HepG2 (cell line): ENCODE measurements at regions not wholly inside any gene's neighbourhood (a gene's known extent, or its start where the extent isn't known, plus 50 kb on each side); places are given as distances from the start of the nearest gene placed in this dataset.

ENCODE experiments used
- ATAC-seq: fragments of 200-7000 bp; cut with Tn5 transposase; 3 replicates; pipeline ENCODE4 v1.9.1; 2020; ENCODE audit warnings: mild to moderate bottlenecking, moderate library complexity
- BruUV-seq: library from RNA; stranded (reverse); fragments of 400-500 nt; replicated peaks from 2 replicates; lab custom pipeline; 2021; lab: Mats Ljungman, UMichigan
- CTCF ChIA-PET: fragments of 300-600 bp; formaldehyde crosslinking; extraction: SDS; loops from one replicate; lab custom pipeline; 2021; ENCODE audit warnings: low total read pairs, inconsistent platforms, low intra/inter-chr PET ratio; lab: Yijun Ruan, JAX
- POLR2A ChIA-PET: fragments of 350-600 bp; sonication (Branson Sonifier 250); formaldehyde crosslinking; loops from one replicate; lab custom pipeline; 2020; ENCODE audit warnings: antibody characterized with exemption, inconsistent platforms; lab: Yijun Ruan, JAX
- DNase-seq: peaks from one replicate; pipeline ENCODE4 v3.0.0-alpha.2; 2015; ENCODE audit warnings: low spot score
- FAIRE-seq: peaks from 3 replicates; lab custom pipeline; 2011; peaks lifted over from hg19 to GRCh38; lab: Jason Lieb, UNC
- H2AFZ ChIP-seq: one replicate; pipeline ENCODE4 v1.6.1; 2011; ENCODE audit warnings: low read length, inconsistent platforms
- H3K27ac ChIP-seq: fragments of 300-600 bp; 3 replicates; pipeline ENCODE4 v1.8.0; 2011; ENCODE audit warnings: mixed run types, mild to moderate bottlenecking, mixed read lengths, low read length, inconsistent platforms; ENCODE audit not compliant: insufficient read depth; ENCODE audit errors: extremely low read length
- H3K27me3 ChIP-seq, 2 experiments: fragments of 200-600 bp in 1 of 2; 2 replicates in 1 of 2; 3 replicates in 1 of 2; pipeline versions ENCODE4 v1.6.0 to v1.8.0; 2011; ENCODE audit warnings: low read length in 2 of 2, mild to moderate bottlenecking in 2 of 2, moderate library complexity in 2 of 2, inconsistent platforms in 1 of 2; ENCODE audit not compliant: insufficient read depth in 2 of 2, control insufficient read depth in 1 of 2
- H3K36me3 ChIP-seq, 2 experiments: fragments of 200-600 bp in 1 of 2; replicated peaks in 1 of 2; 2 replicates in 1 of 2; 3 replicates in 1 of 2; pipeline versions ENCODE4 v1.5.1 to v1.8.0; 2011; ENCODE audit warnings: low read length in 2 of 2, inconsistent platforms in 1 of 2; ENCODE audit not compliant: insufficient read depth in 2 of 2, control insufficient read depth in 1 of 2
- H3K4me1 ChIP-seq: 2 replicates; pipeline ENCODE4 v1.5.1; 2012; ENCODE audit warnings: low read length, inconsistent platforms; ENCODE audit not compliant: insufficient read depth
- H3K4me2 ChIP-seq: 2 replicates; pipeline ENCODE4 v1.6.0; 2011; ENCODE audit warnings: low read depth, low read length, inconsistent platforms
- H3K4me3 ChIP-seq, 3 experiments: fragments of 200-600 bp in 1 of 3; sonication (generic), shearing (Covaris generic) in 1 of 3; replicated peaks in 1 of 3; 2 replicates each; pipeline ENCODE4 v1.5.1; 2011 to 2016; ENCODE audit warnings: low read length in 3 of 3, inconsistent platforms in 2 of 3, low read depth in 2 of 3, mild to moderate bottlenecking in 2 of 3, control low read depth in 1 of 3, mixed read lengths in 1 of 3; ENCODE audit not compliant: insufficient read depth in 1 of 3
- H3K79me2 ChIP-seq: one replicate; pipeline ENCODE4 v1.6.1; 2011; ENCODE audit warnings: low read length, inconsistent platforms; ENCODE audit not compliant: insufficient read depth
- H3K9ac ChIP-seq: 2 replicates; pipeline ENCODE4 v1.6.0; 2011; ENCODE audit warnings: mild to moderate bottlenecking, low read depth, low read length, inconsistent platforms; ENCODE audit not compliant: insufficient read depth
- H3K9me3 ChIP-seq: 2 replicates; pipeline ENCODE4 v1.5.1; 2012; ENCODE audit warnings: mild to moderate bottlenecking, low read length
- H4K20me1 ChIP-seq: 2 replicates; pipeline ENCODE4 v1.6.0; 2011; ENCODE audit warnings: inconsistent platforms, mild to moderate bottlenecking, low read length, moderate library complexity; ENCODE audit not compliant: insufficient read depth
- CEBPB ChIP-seq: IDR thresholded peaks from 2 replicates; pipeline ENCODE4 v1.6.1; 2011; ENCODE audit warnings: low read depth, low read length, improper control_type of control experiment, borderline replicate concordance
- CEBPG ChIP-seq: IDR thresholded peaks from 2 replicates; pipeline ENCODE4 v1.6.1; 2016
- DNMT3B ChIP-seq: conservative IDR thresholded peaks from 2 replicates; pipeline ENCODE4 v1.6.1; 2016; ENCODE audit warnings: missing biosample characterization, control low read depth
- RBM39 ChIP-seq: fragments of 200-400 bp; formaldehyde crosslinking; IDR thresholded peaks from one replicate; pipeline ENCODE4 v1.6.1; 2018; ENCODE audit warnings: antibody characterized with exemption, mild to moderate bottlenecking, low read depth, low read length; ENCODE audit not compliant: poor library complexity, severe bottlenecking
- ZNF317 ChIP-seq: sonication (generic); formaldehyde crosslinking; IDR thresholded peaks from 2 replicates; pipeline ENCODE4 v1.5.0; 2020; ENCODE audit warnings: mild to moderate bottlenecking, missing genetic modification reagents
- WGBS: methylation state at CpG from one replicate; pipeline ENCODE4 v1.1.6; 2017; ENCODE audit warnings: low lambda C conversion rate; 5-methylcytosine and 5-hydroxymethylcytosine counted together
- in situ Hi-C: cut with HindIII; loops from 2 replicates; pipeline ENCODE4 v1.10.0; 2017; ENCODE audit warnings: low pct_unique_long_range_greater_than_20kb; ENCODE audit not compliant: extremely low pct_ligation_motif_present
- intact Hi-C: fragments of 100-400 bp; cut with micrococcal nuclease; formaldehyde crosslinking; loops from one replicate; pipeline ENCODE4 v1.10.0; 2022; ENCODE audit not compliant: unreplicated experiment
- TF ChIP-seq, protein P1 (sequence below): sonication (generic); formaldehyde crosslinking; IDR thresholded peaks from 2 replicates; pipeline ENCODE4 v1.5.1; 2020; ENCODE audit warnings: mild to moderate bottlenecking, missing genetic modification reagents, borderline replicate concordance

DNA sequence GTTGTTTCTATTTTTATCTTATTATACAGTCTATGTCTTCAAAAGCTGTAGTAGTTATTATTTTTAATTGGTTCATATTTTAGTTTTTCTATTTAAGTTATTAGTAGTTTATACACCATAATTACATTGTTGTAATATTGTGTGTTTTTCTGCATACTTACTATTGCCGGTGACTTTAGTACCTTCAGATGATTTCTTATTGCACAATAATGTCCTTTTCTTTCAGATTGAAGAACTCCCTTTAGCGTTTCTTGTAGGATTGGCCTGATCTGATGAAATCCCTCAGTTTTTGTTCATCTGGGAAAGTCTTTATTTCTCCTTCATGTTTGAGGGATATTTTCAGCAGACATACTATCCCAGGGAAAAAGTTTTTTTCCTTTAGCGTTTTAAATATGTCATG, 74.3 kb upstream of the CREB5 start:
- intact Hi-C loops, result no loop called here
- FAIRE-seq (no peak), ATAC-seq (no peak), DNase-seq (no peak)
- in situ Hi-C loops, result no loop called here
- POLR2A ChIA-PET, result no interaction called here
- BruUV-seq, result no TSS peak
- H3K9me3 ChIP-seq, result no peaks in the 10 kb centered on the region
- H3K9ac ChIP-seq, result no peak overlapping the region
- H3K27ac ChIP-seq, result no peak overlapping the region
- H3K27me3 ChIP-seq, result no peaks in the 10 kb centered on the region
- H3K4me3 ChIP-seq, result no peak overlapping the region
- no peak overlapping the region for H3K4me2 ChIP-seq
- peak; percentile 75 for TF ChIP-seq CEBPB
- no peak for TF ChIP-seq RBM39
- TF ChIP-seq, all 625 proteins: peak for 1
- WGBS, result 0% methylated on average over 3 of the region's 3 CpGs
- Histone ChIP-seq H2AFZ (no peak overlapping the region), H3K4me1 (no peaks in the 10 kb centered on the region), H3K36me3 (no peaks in the 10 kb centered on the region), H3K79me2 (no peaks in the 10 kb centered on the region), H4K20me1 (no peaks in the 10 kb centered on the region)
- CTCF ChIA-PET, result no interaction called here

- ATAC-seq, result no peak
Measured at GRCh38 chr7:28343462-28343861, 68.9 kb upstream of the CREB5 start.

More at GRCh38 chr7:28343462-28343861, 68.9 kb upstream of the CREB5 start:
- TF ChIP-seq CEBPB (peak; percentile 88), ZNF317 (CRISPR knock-in tag) (no peak), CEBPG (CRISPR knock-in tag) (peak; percentile 62), DNMT3B (CRISPR knock-in tag) (no peak)
- TF ChIP-seq, protein P1, sequence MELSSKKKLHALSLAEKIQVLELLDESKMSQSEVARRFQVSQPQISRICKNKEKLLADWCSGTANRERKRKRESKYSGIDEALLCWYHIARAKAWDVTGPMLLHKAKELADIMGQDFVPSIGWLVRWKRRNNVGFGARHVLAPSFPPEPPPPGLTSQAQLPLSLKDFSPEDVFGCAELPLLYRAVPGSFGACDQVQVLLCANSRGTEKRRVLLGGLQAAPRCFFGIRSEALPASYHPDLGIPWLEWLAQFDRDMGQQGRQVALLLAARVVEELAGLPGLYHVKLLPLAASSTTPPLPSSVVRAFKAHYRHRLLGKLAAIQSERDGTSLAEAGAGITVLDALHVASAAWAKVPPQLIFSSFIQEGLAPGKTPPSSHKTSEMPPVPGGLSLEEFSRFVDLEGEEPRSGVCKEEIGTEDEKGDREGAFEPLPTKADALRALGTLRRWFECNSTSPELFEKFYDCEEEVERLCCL (CRISPR knock-in tag), result no peak
- ChIA-PET CTCF (no interaction called here), POLR2A (no interaction called here)
- H3K27ac ChIP-seq, result no peak overlapping the region
- H3K27me3 ChIP-seq, result peaks cover 0 to 4% of the 10 kb centered on the region in 2 experiments; a peak in 1 of 5 replicates
- no peaks in the 10 kb centered on the region for H4K20me1 ChIP-seq
- 3% methylated on average over 1 of the region's 1 CpG for WGBS
- H3K9me3 ChIP-seq, result no peaks in the 10 kb centered on the region
- in situ Hi-C loops (no loop called here), intact Hi-C loops (no loop called here)
- no peaks in the 10 kb centered on the region for H3K36me3 ChIP-seq
- H3K4me3 ChIP-seq, result no peak overlapping the region
- BruUV-seq, result no TSS peak
- H3K79me2 ChIP-seq, result no peaks in the 10 kb centered on the region
- H2AFZ ChIP-seq, result no peak overlapping the region
- no peaks in the 10 kb centered on the region for H3K4me1 ChIP-seq
- no peak overlapping the region for H3K4me2 ChIP-seq
- no peak overlapping the region for H3K9ac ChIP-seq
- DNase-seq (no peak), FAIRE-seq (no peak)
